GM21528 (cell line): ENCODE measurements at regions not wholly inside any gene's neighbourhood (a gene's known extent, or its start where the extent isn't known, plus 50 kb on each side); places are given as distances from the start of the nearest gene placed in this dataset.

Experiments used
- ATAC-seq: cut with Tn5 transposase; IDR thresholded peaks from one replicate; pipeline ENCODE4 v1.9.1; 2021; ENCODE audit warnings: mild to moderate bottlenecking, moderate library complexity; ENCODE audit not compliant: unreplicated experiment, low FRiP score

- no peak for ATAC-seq
Observed at GRCh38 chr5:111914966-111915636, 158.1 kb upstream of the NREP start.

- no peak for ATAC-seq
Observed at GRCh38 chr5:111902436-111902835, 145.4 kb upstream of the NREP start.

- no peak for ATAC-seq
Observed at GRCh38 chr5:111901296-111901695, 144.3 kb upstream of the NREP start.

- no peak for ATAC-seq
Observed at GRCh38 chr5:111892949-111893348, 136.0 kb upstream of the NREP start.

GRCh38 chr5:111887706-111888105, 130.7 kb upstream of the NREP start:
- no peak for ATAC-seq

- ATAC-seq, result no peak
Observed at GRCh38 chr5:111869681-111870080, 112.7 kb upstream of the NREP start.

- no peak for ATAC-seq
Observed at GRCh38 chr5:111865356-111865755, 108.4 kb upstream of the NREP start.

GRCh38 chr5:111863801-111864200, 106.8 kb upstream of the NREP start:
- ATAC-seq, result no peak

- no peak for ATAC-seq
Observed at GRCh38 chr5:111859533-111860270, 102.7 kb upstream of the NREP start.

- ATAC-seq, result no peak
Observed at GRCh38 chr5:111859031-111859430, 102.0 kb upstream of the NREP start.

GRCh38 chr5:111857623-111858022, 100.6 kb upstream of the NREP start:
- no peak for ATAC-seq

- ATAC-seq, result no peak
Observed at GRCh38 chr5:111856876-111857466, 100.0 kb upstream of the NREP start.

GRCh38 chr5:111855356-111855755, 98.4 kb upstream of the NREP start:
- no peak for ATAC-seq

GRCh38 chr5:111854186-111854585, 97.2 kb upstream of the NREP start:
- ATAC-seq, result no peak

- ATAC-seq, result peak; percentile 68
Observed at GRCh38 chr5:111853748-111854147, 96.8 kb upstream of the NREP start.

- ATAC-seq, result no peak
Observed at GRCh38 chr5:111851631-111852548, 94.9 kb upstream of the NREP start.

GRCh38 chr5:111848476-111848875, 91.5 kb upstream of the NREP start:
- no peak for ATAC-seq

- no peak for ATAC-seq
Observed at GRCh38 chr5:111847052-111847925, 90.3 kb upstream of the NREP start.

GRCh38 chr5:111840036-111840674, 83.2 kb upstream of the NREP start:
- no peak for ATAC-seq
